ENCODE measurements at regions not wholly inside any gene's neighbourhood (a gene's known extent, or its start where the extent isn't known, plus 50 kb on each side); places are given as distances from the start of the nearest gene placed in this dataset.
"Not testable (repeated sequence)": the region's sequence is repeated elsewhere in the genome, so short reads cannot be mapped to it uniquely, and the experiment has no call there.

DNA sequence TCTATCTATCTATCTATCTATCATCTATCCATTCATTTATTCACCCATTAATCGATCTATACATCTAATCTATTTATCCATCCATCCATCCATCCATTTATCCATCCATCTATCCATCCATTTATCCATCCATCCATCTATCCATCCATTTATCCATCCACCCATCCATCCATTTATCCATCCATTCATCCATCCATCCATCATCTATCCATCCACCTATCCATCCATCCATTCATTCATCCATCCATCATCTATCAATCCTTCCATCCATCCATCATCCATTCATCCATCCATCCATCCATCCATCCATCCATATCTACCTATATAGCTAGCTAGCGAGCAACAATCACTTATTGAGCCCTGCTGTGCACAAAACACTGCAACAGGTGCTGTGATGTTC lies 953.1 kb upstream of the ZNF722 start:
- no peak for DNase-seq (ENCODE audit: low read depth)

DNA sequence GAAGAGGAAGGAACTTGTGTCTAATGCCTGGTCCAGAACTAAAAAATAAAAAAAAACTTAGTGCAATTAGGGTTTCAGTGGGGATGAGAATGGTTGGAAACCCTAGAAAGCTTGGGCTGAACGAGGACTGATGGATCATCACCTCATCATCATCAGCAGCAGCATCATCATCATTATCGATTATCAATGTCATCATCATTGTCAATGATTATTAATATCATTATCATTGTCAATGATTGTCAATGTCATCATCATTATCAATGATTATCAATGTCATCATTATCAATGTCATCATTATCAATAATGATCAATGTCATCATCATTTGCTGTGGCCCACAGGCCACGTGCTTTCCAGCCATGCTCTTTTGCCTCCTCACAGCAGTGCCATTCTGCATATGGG lies 952.0 kb upstream of the ZNF722 start:
- no peak for DNase-seq (ENCODE audit: low read depth)

DNA sequence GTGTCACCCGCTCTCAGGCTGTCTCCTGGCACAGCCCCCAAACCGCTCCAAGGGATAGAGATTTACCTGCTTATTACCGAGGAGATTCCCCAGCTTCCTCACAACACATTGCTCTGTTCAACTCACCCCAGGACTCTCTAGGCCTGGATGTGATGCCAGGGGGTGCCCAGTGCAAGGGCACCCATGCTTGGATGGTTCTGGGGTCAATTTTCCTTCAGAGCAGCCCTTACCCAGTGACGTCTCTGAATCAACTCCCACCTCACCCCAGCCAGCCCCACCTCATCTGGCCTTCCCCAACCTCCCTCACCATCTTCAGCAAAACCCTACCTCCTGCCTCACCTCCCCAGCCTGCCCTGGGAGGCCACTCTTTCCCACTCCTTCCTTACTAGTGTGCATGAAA lies 951.6 kb upstream of the ZNF722 start:
- no peak for DNase-seq (ENCODE audit: low read depth)

DNA sequence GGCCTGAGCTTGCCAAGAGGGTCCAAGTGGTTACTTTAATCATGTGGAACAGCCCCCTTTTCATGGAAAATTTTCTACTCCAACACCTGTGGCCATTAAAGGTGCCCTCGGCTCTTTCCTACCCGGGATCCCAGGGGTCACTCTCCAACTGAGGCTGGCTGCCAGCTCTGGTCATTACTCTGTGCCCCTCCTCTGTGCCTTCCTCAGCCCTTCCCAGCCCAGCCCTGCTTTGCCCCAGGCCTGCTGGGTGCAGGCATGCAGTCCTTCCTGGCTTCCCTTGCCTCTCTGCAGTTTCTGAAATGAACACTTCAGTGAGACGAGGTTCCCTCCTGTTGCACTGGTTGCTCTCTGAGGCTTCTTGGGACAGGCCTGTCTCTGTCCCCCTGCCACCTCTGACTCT lies 951.1 kb upstream of the ZNF722 start:
- DNase-seq (ENCODE audit: low read depth), result no peak

DNA sequence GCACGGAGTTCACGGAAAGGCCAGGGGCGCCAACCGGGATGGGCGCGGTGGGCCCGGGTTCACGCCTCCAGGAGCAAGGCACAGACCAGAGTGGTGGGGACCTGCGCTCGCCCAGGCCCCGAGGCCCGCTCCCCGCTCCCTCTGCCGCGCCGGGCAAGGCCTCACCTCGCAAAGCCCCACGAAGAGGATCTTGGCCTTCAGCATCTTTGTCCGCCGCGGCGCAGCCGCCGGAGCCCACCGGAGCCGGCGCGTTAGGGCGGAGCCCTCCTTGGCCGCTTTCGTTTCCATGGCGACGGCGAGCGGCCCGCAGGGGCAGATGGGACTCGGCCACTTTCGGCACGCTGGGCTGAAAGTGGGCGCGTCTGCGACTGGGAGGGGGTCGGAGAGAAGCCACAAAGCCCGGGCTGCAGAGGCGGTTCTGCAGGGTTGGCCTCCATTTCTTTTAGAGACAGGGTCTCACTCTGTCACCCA lies 944.4 kb upstream of the ZNF722 start:
- DNase-seq (ENCODE audit: low read depth), result no peak

DNA sequence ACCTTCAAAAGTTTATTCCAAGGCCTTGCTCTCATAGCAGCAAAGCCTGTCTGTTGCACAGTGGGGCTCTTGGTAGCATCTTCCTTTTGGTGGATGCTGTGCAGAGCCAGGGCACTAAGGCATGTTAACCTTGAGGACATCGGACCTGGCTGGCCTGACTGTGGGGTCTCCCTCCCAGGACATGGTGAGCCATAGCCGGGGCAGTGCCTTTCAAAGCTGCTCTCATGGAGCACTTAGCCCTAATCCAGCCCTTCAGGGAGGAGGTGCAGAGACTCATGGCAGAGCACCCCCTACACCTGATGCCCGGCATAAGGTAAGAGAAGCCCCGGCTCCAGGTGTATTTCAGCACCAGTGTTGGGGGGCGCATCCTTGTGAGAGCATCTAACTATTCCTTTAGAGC lies 941.4 kb upstream of the ZNF722 start:
- DNase-seq (ENCODE audit: low read depth), result no peak

DNA sequence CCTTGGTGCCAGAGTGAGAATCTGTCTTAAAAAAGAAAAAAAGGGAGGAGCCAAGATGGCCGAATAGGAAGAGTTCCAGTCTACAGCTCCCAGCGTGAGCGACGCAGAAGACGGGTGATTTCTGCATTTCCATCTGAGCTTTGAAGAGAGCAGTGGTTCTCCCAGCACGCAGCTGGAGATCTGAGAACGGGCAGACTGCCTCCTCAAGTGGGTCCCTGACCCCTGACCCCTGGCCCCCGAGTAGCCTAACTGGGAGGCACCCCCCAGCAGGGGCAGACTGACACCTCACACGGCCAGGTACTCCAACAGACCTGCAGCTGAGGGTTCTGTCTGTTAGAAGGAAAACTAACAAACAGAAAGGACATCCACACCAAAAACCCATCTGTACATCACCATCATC lies 937.9 kb upstream of the ZNF722 start:
- not testable (repeated sequence) for DNase-seq (ENCODE audit: low read depth)

DNA sequence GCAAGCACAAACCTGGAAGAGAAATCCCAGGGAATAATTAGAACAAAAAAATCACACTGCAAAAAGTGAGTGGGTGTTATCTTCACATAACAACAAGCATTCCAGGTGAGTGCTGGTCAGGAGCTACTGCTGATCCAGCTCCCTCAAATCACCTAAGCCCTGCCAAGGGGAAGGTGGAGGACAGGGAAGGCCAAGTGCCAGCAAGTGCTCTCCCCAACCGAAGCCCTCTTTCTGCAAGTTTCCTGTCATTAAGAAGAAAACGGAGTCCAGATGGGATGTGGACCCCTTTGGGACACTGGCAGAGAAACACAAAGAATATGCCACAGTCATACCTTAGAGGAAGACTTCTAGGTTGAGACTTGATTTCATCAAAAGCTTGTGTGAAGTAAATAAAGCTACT lies 933.0 kb upstream of the ZNF722 start:
- no peak for DNase-seq (ENCODE audit: low read depth)

DNA sequence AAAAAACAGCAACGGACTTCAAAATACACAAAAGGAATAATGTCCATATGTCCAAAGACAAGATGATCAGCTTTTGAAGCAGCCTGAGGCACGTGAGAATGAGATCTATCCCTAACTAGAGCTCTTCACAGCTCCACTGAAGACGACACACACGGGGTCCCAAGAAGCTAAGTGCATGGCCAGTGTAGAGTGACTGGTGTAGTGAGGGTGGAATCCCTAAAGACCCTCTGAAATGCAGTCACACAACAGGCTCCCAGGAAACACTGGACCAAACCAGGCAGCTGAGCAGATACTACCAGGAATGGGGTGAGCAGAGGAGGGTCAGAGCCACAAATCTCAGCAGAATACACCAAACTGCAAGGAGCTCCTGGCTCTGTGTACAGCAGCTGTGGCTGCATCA lies 932.4 kb upstream of the ZNF722 start:
- not testable (repeated sequence) for DNase-seq (ENCODE audit: low read depth)

DNA sequence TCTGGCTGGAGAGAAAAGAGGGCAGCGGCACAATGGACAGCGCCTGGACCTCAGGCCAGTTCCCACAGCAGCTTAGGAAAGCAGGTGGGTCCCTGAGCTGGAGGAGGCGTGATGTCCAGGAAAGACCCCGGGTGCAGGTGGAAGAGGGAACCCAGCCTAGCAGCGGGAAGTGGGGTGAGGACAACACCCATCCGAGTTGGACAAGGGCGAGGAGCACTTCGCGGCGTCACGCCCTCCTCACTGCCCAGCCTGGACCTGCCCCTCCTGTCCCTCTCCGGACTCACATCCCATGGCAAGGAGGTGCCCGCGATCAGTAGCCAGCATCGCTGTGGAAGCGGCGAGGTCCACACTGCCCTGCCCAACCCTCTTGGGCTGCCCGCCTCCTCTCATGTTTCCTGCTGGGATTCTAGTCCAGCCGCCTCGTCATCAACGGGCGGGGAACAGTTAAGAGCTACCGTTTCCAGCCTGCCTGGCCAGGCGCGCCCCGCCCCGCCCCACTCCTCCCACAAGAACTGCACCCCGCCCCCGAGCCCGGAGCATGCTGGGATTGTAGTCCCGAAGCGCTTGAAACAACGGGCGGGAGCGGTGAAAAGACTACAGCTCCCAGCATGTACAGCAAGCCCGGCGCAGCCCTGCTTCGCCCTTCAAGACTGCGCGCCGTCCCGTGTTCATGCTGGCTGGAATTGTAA lies 930.6 kb upstream of the ZNF722 start:
- no peak for DNase-seq (ENCODE audit: low read depth)

DNA sequence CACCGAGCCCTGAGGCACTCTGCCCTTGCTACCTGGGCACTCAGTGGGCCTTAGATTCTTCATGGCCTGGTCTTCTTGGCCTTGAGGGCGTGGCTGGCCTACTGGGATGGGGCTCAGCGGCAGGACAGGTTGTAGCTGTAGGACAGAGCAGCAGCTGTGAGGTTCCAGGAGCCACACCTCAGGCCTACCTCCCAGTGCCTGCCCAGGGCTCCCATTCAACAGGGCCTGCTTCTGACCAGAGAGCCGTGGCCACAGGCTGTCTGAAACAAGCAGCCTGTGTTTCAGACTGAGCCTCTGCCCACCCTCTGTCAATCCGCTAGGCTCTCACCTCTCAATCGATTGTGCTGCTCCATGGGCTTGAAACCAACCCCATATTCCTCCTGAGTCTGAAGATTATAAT lies 928.0 kb upstream of the ZNF722 start:
- no peak for DNase-seq (ENCODE audit: low read depth)

DNA sequence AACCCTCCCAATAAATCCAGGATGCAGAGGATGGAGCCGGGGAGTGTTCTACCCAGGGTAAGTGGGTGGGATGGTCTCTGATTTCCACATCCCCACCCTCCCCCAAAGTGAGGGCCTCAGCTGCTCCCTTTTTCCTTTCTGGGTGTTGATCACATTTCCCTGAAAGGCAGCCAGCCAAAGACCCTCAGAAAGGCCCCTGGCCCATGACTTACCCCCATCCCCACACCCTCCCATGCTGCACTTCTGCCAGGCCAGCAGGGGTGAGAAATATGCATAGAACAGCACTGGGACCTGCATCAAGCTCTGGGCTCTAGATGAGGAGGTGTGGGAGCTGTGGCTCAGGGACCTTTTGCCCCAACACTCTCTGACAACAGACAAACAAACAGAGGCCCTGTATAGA lies 927.3 kb upstream of the ZNF722 start:
- no peak for DNase-seq (ENCODE audit: low read depth)

DNA sequence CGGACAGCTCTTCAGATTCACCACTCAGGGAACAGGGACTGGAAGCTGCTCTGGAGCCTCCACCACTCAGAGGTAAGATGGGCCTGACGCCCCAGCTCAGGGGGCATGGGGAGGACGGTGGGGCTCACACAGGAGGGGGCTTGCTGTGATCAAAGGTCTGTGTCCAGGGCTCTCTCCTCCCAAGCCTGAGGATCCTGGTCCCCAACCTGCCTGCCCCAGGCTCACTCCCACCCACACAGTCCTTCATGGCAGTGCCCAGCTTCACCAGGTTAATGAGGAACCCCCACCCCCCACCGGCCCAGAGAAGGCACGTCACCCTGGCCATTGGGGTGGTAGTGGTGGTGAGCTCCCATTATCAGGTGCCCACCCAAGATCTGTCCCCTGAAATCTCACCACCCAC lies 926.7 kb upstream of the ZNF722 start:
- no peak for DNase-seq (ENCODE audit: low read depth)

DNA sequence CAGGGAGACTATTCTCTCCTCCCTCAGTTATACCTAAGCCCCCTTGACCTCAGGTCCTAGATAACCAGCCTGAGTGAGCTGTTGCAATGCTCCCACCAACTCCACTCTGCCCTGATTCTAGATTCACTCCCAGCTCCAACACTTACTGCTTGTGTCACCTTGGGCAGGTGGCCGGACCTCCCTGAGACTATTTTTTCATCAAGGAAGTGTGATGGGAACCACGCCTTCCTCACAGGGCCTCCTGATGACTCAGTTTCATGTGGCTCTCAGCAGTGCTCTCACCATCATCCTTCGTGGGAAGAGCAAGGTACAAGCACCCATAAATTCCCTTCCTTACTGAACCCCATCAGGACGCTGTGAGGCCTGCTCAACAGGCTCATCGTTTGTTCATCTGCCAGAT lies 925.8 kb upstream of the ZNF722 start:
- DNase-seq (ENCODE audit: low read depth), result no peak

DNA sequence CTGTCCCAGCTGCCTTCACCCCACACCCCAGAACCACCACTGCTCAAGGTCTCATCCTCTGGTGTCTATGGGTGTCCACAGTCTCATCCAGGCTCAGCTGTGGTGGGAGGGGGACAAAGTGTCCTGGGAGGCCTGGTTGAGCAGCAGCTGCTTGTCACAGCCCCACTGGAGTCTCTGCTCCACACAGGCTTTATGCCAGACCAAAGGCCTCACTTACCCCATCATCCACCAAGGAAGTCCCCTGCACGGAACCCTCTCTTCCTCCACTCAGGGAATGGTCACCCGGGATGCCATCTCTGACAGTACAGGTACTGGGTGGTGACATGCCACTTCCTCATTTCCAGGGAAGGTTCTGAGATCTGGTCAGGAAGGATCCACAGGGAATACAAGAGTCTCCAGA lies 925.4 kb upstream of the ZNF722 start:
- no peak for DNase-seq (ENCODE audit: low read depth)

DNA sequence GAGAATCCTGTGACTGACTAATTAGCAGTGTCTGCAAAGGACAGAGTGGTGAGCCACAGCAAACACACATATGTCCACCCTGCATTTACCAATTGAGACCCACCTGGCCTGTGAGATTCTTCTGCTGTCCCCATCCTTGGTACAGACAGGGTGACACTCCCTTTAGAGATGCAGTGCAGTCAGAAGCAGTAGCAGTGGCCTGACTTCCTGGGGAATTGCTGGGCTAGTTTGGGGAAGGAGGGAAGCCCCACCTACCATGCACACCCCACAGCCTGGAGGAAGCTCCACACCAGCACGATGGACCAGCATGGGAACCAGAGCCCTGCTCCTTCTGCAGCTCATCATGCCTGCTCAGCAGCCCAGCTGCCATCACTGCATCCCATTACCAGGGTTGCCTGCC lies 924.9 kb upstream of the ZNF722 start:
- DNase-seq (ENCODE audit: low read depth), result no peak

DNA sequence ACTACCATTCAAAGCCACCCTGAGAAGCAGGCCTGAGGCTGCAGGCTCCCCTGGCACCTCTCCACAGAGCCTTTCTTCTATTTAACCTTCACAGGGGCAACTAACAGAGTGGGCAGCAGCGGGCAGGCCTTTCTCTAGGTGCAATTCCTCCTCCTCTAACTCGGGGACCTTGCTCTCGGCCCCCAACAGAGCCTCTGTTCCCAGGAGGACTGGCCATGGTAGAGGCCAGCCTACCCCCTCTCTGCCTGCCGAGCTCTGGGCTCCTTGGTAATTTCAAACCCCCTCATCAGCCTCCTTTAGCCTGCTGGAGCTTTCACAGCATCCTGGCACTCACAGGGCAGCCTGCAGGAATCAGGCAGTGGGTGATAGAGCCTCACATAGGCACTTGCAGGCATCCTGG lies 920.8 kb upstream of the ZNF722 start:
- no peak for DNase-seq (ENCODE audit: low read depth)

DNA sequence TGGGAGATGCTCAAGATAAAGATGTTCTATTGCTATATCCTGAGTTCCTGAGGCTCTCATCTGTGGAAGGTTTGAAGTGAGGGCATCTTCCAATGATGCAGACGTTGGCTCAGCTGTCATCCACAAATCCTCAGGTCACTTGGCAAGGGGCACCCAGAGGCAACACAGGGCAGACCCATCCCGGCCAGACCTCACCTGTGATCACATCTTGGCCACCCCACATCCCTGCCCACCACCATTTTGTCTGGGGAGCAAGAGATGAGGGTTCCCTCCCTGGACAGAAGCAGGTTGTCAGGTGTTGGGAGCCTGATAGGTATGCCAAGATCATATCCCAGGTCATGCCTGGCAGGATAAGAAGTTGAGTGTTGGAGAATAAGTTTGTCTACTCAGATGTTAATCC lies 918.2 kb upstream of the ZNF722 start:
- DNase-seq (ENCODE audit: low read depth), result no peak

DNA sequence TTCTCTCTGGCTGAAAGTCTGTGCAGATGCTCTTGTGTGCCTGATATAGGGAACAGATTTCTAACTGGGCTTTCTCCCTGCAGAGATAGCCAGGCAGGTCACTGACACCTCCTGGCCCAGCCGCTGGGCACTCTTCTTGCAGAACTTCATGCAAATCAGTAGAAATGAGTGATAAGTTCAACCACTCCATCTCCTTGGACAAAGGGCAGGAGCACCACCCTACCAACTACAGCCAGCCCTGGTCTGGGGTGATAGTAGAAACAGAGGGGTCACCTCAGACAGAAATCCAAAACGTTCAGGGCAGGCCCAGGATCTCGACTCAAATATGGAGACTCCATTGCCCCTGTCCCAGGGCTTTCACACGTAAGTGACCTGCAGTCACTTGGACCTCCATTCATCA lies 917.8 kb upstream of the ZNF722 start:
- DNase-seq (ENCODE audit: low read depth), result no peak

DNA sequence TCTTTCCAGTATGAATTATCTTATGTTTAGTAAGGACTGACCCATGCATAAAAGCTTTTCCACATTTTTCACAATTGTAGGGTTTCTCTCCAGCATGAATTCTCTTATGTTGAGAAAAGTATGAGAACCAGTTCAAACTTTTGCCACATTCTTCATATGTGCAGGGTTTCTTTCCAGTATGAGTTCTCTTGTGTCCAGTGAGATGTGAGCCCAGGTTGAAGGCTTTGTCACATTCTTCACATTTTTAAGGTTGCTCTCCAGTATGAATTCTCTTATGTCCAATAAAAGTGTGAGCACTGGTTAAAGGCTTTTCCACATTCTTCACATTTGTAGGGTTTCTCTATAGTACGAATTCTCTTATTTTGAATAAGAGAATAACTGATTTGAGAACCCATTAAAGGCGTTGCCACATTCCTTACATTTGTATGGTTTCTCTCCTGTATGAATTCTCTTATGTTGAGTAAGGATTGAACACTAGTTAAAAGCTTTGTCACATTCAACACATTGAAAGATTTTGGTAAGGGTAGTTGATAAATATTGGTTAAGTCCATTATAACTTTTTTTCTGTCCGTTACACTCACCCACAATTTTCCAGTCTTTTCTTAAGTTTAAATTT lies 911.0 kb upstream of the ZNF722 start:
- no peak for DNase-seq (ENCODE audit: low read depth)

DNA sequence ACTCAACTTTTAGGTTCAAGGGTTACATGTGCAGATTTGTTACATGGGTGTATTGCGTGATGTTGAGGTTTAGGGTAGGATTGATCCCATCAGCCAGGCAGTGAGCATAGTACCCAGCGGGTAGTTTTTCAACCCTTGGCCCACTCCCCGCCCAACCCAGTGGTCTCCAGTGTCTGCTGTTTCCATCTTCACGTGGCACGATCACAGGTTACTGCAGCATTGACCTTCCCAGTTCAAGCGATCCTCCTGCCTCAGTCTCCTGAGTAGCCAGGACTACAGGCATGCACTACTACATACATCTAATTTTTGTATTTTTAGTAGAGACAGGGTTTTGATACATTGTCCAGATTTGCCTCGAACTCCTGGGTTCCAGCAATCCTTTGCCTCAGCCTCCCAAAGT lies 905.7 kb upstream of the ZNF722 start:
- no peak for DNase-seq (ENCODE audit: low read depth)

DNA sequence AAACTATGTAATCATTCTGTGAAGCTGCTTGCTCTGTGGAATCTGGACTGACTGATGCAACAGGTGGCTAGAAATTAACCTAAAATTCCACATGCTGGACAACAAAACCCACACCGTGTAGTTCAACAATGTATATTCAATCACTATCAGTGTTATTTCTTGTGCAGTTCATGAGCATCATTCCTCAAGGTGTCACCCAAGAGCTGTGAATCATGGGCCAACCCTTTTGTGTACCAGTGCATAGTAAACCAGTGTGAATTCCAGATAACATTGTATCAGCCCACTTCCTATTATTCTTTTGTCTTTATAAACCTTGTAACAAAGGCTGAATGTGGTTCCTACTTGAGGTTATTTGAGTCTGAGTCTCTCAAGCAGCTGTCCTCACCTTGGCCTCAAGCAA lies 905.2 kb upstream of the ZNF722 start:
- DNase-seq (ENCODE audit: low read depth), result no peak

DNA sequence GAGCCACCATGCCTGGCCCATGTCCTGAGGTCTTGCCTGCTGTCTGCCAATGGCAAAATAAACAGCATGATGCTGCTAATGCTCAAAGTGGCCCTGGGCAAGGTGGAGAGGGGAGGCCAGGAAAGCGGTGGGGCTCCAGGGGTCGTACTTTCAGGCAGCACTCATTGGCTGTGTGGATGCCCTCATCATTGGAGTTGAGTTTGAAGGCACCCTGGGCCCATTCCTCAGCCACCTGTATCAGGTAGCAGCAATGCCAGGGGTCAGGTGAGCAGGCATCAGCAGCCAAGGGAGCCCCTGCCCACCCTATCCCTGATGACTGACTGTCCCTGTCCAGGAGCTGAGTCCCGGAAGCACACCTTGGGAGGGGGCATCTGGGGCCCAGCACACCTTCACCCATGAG lies 902.5 kb upstream of the ZNF722 start:
- DNase-seq (ENCODE audit: low read depth), result no peak

DNA sequence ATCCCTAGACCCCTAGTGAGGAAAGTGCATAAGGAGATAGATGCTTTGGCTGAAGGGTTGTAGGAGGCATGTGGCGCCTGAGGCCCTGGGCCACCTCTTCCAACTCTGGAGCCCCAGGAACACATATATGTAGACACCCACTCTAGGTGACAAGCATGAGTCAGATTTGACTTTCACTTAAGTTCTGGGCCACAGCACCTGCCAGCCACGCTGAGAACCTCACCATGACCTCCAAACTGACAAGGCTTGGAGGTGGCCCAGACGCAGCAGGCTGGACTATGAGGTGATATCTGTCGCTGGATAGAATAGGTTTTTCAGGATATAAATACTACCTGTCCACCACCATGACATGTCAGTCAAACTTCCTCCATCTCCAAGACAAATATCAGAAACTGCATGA lies 894.0 kb upstream of the ZNF722 start:
- no peak for DNase-seq (ENCODE audit: low read depth)
